ENCODE measurements at regions not wholly inside any gene's neighbourhood (a gene's known extent, or its start where the extent isn't known, plus 50 kb on each side); places are given as distances from the start of the nearest gene placed in this dataset.

GRCh38 chr4:161005746-161006145, 1158.1 kb downstream of the FSTL5 start:
- no peak for TF ChIP-seq CTCF (IDR thresholded peaks at IDR 0.05 in 2 of 3, conservative IDR thresholded peaks at IDR 0.05 in 1 of 3; ENCODE audit: borderline replicate concordance in 1 of 3, insufficient read depth in 1 of 3, low read depth in 2 of 3, low read length in 2 of 3)
- TF ChIP-seq SRF (IDR thresholded peaks at IDR 0.05; ENCODE audit: low read depth): no peak

All from HCT116 (cell line).